HG03159 (cell line): ENCODE measurements at regions not wholly inside any gene's neighbourhood (a gene's known extent, or its start where the extent isn't known, plus 50 kb on each side); places are given as distances from the start of the nearest gene placed in this dataset.
"Not testable (repeated sequence)": the region's sequence is repeated elsewhere in the genome, so short reads cannot be mapped to it uniquely, and the experiment has no call there.

Experiments used
- ATAC-seq: cut with Tn5 transposase; IDR thresholded peaks from one replicate; pipeline ENCODE4 v1.9.1; 2021; ENCODE audit warnings: mild to moderate bottlenecking, moderate library complexity; ENCODE audit not compliant: unreplicated experiment

GRCh38 chr11:43067681-43068080 is 244.1 kb upstream of the API5 start:
- ATAC-seq: no peak

- ATAC-seq: no peak
These were observed 240.5 kb upstream of the API5 start for GRCh38 chr11:43071338-43071737.

DNA sequence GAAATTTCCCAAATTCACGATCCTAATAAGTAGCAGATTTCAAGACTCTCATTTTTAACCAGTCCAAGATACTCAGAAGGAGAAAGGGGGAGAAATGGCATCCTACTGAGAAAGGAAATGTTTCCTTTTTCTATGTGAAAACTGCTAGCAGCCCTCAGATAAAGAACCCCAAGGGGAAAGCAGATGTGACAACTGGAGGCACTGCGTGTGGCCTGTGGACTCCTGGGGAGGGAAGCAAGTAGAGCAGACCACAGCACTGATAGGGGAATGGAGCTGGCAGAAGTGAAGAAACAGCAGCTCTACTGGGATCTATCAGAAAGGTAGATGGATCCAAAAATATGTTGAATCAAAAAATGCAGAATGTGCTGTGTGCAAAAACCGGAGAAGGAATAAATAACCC is 239.7 kb upstream of the API5 start:
- ATAC-seq: no peak

DNA sequence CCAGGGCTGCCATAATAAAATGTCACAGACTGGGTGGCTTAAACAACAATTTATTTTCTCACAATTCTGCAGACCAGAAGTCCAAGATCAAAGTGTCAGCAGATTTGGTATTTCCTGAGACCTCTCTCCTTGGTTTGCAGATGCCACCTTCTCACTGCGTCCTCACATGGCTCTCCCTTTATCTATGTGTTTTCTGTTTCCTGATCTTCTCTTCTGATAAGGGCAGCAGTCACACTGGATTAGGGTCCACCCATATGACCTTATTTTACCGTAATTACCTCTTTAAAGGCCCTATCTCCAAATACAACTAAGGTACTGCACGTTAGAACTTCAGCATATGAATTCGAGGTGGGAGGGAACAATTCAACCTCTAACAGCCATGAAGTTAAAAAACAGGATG is 238.9 kb upstream of the API5 start:
- no peak for ATAC-seq

DNA sequence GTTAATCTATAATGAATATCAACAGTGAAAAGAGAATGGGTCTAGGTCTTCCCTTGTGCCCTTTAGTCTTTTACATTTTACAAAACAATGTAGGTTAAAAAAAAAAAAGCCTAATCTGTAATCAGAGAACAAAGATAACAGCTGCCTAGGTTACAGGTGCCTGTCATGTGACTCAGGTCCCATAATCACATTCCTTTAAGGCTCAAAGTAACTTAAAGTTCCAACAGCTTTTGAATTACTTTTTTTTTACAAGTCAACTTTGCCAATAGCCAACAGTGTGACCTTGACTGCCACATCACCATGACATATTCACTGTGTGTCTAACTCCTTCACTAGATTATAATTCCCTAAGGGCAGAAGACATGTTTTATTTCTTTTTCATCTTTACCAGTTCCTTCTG is 237.0 kb upstream of the API5 start:
- ATAC-seq: no peak

- no peak for ATAC-seq
These were observed 210.7 kb upstream of the API5 start for GRCh38 chr11:43101113-43101512.

GRCh38 chr11:43116071-43116470 is 195.7 kb upstream of the API5 start:
- no peak for ATAC-seq

- no peak for ATAC-seq
These were observed 192.4 kb upstream of the API5 start for GRCh38 chr11:43119275-43119970.

DNA sequence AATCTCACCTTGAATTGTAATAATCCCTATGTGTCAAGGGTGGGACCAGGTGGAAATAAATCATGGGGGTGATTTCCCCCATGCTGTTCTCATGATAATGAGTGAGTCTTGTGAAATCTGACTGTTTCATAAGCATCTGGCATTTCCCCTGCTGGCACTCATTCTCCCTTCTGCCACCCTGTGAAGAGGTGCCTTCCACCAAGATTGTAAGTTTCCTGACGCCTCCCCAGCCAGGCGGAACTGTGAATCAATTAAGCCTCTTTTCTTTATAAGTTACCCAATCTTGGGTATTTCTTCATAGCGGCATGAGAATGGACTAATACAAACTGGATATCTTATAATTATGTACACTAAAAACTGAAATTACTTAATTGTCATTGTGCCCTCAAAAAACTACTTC is 189.2 kb upstream of the API5 start:
- ATAC-seq: no peak

GRCh38 chr11:43123443-43123842 is 188.4 kb upstream of the API5 start:
- no peak for ATAC-seq

- no peak for ATAC-seq
These were observed 187.4 kb upstream of the API5 start for GRCh38 chr11:43124272-43124935.

DNA sequence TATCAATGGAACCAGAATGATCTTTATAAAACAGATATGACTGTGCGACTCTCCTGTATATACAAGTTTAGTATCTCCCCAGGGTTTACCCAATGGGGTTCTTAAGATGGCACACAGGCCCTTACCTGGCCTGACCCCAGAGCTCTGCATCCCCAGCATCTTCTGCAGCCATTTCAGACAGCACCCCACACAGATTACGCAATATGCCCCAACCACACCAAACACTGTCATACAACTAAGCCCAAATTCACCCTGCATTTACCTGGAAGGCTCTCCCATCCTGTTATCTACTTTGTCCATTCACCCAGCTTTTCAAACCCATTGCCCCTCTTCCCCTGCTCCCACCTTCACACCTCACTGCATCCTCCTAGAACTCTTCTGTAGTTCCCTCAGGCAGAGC is 182.5 kb upstream of the API5 start:
- no peak for ATAC-seq

GRCh38 chr11:43130616-43131015 is 181.2 kb upstream of the API5 start:
- ATAC-seq: no peak

GRCh38 chr11:43135966-43136534 is 175.7 kb upstream of the API5 start:
- ATAC-seq: no peak

DNA sequence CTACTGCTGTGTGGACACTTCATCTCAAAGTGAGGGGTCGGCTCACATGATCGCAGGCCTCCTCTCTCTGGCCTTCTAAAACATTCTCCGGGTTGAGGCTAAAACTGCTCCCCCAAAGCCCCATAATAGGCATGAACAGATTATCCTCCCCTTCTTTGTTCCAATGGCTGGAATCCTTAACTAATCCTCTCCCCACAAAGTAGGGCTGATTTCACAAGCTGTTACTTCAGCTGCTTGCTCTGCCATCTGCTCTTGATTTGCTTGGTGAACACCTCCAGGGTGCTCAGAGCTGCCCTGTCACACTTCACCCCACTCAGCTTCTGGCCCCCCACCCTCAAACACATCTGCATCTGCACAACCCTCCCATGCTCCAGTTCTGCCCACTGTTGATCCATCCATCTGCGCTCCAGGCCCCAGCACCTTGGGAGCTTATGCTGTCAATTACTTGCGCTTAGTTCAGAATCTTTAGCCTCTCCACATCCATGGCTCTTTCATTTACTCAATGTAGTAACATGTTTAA is 173.1 kb upstream of the API5 start:
- ATAC-seq: no peak

- ATAC-seq: peak; percentile 78
These were observed 166.1 kb upstream of the API5 start for GRCh38 chr11:43145653-43146052.

- ATAC-seq: no peak
These were observed 161.1 kb upstream of the API5 start for GRCh38 chr11:43150697-43151096.

DNA sequence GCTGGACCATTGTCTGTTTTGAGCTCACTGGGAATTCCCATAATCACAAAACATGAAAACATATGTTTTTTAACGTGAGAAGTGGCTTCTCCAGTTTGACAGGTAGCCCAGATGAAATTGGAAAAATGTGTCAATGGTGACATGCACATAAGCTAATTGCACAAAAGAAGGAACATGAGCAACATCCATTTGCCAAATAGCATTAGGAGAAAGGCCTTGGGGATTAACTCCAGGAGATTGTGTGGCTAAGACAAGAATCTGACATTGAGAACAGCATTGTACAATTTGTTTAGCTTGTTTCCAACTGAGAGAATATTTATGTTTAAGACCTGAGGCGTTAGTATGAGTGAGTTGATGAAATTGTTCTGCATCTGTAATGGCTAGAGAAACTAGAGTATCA is 147.0 kb upstream of the API5 start:
- ATAC-seq: no peak

DNA sequence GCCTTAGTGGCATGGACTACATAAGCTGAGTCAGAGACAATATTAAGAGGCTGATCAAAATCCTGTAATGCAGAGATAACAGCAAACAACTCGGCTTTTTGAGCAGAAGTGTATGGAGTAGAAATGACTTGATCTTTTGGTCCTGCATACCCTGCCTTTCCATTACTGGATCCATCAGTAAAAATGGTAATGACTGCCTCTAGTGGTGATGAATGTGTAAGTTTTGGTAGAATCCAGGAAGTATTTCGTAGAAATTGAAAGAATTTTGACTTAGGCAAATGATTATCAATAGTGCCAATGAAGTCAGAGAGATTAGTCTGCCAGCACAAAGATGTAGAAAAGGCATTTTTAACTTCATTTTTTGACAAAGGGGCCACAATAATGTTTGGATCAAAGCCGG is 146.4 kb upstream of the API5 start:
- ATAC-seq: not testable (repeated sequence)

DNA sequence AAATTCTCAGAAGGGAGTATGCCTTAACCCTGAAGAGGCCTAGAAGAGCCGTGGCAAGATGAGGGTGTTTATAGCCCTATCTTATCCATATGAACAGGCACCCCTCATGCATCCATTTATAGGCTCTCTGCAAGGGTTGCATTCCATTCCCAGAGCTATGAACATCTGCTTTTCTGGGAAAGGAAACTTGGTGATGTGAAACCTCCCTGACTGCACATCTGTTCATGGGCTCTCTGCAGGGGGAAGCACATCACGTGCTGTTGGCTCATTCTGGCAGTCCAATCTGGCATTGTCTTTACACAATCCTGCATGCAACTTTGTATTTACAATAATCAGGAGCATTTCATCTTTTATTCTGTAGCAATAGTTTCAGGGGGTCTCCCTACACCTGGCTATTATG is 143.6 kb upstream of the API5 start:
- not testable (repeated sequence) for ATAC-seq

DNA sequence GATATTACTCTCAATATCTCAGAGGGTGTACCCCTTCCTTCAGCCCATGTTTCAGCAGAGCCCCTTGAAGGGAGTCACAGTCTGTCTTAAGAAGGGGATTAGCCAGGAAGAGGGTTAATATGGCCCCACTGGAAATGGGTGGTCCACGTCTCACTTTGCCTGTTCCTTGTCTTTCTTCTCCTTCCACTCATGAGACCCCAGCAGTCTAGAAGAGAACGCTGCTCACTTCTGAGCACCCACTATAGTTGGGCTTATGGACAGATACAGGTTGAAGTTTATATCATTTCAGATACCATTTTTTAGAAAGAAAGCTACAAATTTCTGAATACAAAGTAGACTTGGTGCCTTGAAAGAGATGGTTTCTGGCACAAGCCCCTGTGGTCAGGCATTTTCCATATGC is 139.3 kb upstream of the API5 start:
- no peak for ATAC-seq

DNA sequence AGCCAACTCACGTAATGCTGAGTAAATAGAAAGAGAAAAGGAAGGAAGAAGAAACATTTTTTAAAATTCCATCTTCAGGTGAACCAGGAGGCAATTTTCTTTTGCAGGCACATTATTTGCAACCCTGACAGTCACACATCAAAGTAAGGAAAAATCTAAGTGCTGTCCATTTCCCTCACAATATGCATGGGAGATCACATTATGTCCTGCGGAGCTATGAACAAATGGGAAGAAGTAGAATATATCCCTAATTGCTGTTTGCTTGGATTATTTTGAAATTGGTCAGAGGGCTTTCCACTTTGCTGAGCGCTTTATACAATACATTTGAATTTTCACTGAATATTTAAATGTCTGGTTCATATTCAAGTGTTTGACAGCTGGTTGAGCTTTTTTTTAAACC is 133.8 kb upstream of the API5 start:
- ATAC-seq: no peak
